H9 (cell line): ENCODE measurements at regions not wholly inside any gene's neighbourhood (a gene's known extent, or its start where the extent isn't known, plus 50 kb on each side); places are given as distances from the start of the nearest gene placed in this dataset.

Experiments used
- DNase-seq: peaks from one replicate; pipeline ENCODE4 v3.0.0-alpha.2; 2017
- H2AFZ ChIP-seq: one replicate; pipeline ENCODE4 v1.6.1; 2013; ENCODE audit warnings: mild to moderate bottlenecking, low read length, control low read depth, moderate library complexity
- H2AK5ac ChIP-seq: 2 replicates; pipeline ENCODE4 v1.6.1; 2013; ENCODE audit warnings: low read length, control low read depth, mixed read lengths; ENCODE audit not compliant: insufficient read length
- H2BK120ac ChIP-seq: one replicate; pipeline ENCODE4 v1.6.1; 2013; ENCODE audit warnings: low read depth, mild to moderate bottlenecking, low read length, control low read depth, inconsistent platforms; ENCODE audit not compliant: poor library complexity, severe bottlenecking
- H2BK12ac ChIP-seq: 2 replicates; pipeline ENCODE4 v1.6.1; 2013; ENCODE audit warnings: low read length, control low read depth, mixed read lengths, low read depth; ENCODE audit not compliant: insufficient read length
- H2BK15ac ChIP-seq: 2 replicates; pipeline ENCODE4 v1.6.1; 2013; ENCODE audit warnings: low read depth, low read length, control low read depth
- H2BK20ac ChIP-seq: one replicate; pipeline ENCODE4 v1.6.1; 2013; ENCODE audit warnings: low read depth, mild to moderate bottlenecking, low read length, control low read depth, inconsistent platforms; ENCODE audit not compliant: poor library complexity, severe bottlenecking
- H2BK5ac ChIP-seq: 2 replicates; pipeline ENCODE4 v1.6.1; 2013; ENCODE audit warnings: low read length, control low read depth, mixed read lengths; ENCODE audit not compliant: insufficient read length
- H3K14ac ChIP-seq: 2 replicates; pipeline ENCODE4 v1.6.1; 2013; ENCODE audit warnings: low read length, control low read depth; ENCODE audit not compliant: insufficient read depth
- H3K18ac ChIP-seq: 2 replicates; pipeline ENCODE4 v1.6.1; 2013; ENCODE audit warnings: low read depth, mild to moderate bottlenecking, mixed read lengths, low read length, control low read depth; ENCODE audit not compliant: insufficient read length
- H3K23ac ChIP-seq: 2 replicates; pipeline ENCODE4 v1.6.1; 2013; ENCODE audit warnings: low read length, control low read depth, mixed read lengths, low read depth; ENCODE audit not compliant: insufficient read length
- H3K23me2 ChIP-seq: 2 replicates; pipeline ENCODE4 v1.6.1; 2013; ENCODE audit warnings: low read depth, mild to moderate bottlenecking, mixed read lengths, low read length, control low read depth; ENCODE audit not compliant: insufficient read length, poor library complexity, severe bottlenecking
- H3K27ac ChIP-seq: 2 replicates; pipeline ENCODE4 v1.5.1; 2013; ENCODE audit warnings: low read length, control low read depth, mixed read lengths, low read depth; ENCODE audit not compliant: insufficient read length
- H3K27me3 ChIP-seq: 2 replicates; pipeline ENCODE4 v1.6.1; 2013; ENCODE audit warnings: low read length, control low read depth, inconsistent platforms; ENCODE audit not compliant: insufficient read depth
- H3K4ac ChIP-seq: 2 replicates; pipeline ENCODE4 v1.6.1; 2013; ENCODE audit warnings: low read depth, mild to moderate bottlenecking, control low read depth, inconsistent platforms, low read length, moderate library complexity
- H3K4me1 ChIP-seq: 2 replicates; pipeline ENCODE4 v1.6.1; 2013; ENCODE audit warnings: low read length, control low read depth, inconsistent platforms; ENCODE audit not compliant: insufficient read depth
- H3K4me2 ChIP-seq: 2 replicates; pipeline ENCODE4 v1.6.1; 2013; ENCODE audit warnings: low read length, control low read depth, mixed read lengths; ENCODE audit not compliant: insufficient read length, insufficient read depth
- H3K56ac ChIP-seq: 2 replicates; pipeline ENCODE4 v1.6.1; 2013; ENCODE audit warnings: low read depth, mild to moderate bottlenecking, mixed read lengths, low read length, control low read depth; ENCODE audit not compliant: insufficient read length
- H3K79me1 ChIP-seq: 2 replicates; pipeline ENCODE4 v1.6.1; 2013; ENCODE audit warnings: low read depth, mild to moderate bottlenecking, moderate library complexity, low read length, control low read depth, inconsistent platforms; ENCODE audit not compliant: insufficient read depth, poor library complexity, severe bottlenecking
- H3K79me2 ChIP-seq: 2 replicates; pipeline ENCODE4 v1.6.1; 2013; ENCODE audit warnings: low read length, control low read depth, inconsistent platforms; ENCODE audit not compliant: insufficient read depth
- H3K9ac ChIP-seq: 2 replicates; pipeline ENCODE4 v1.6.1; 2013; ENCODE audit warnings: low read length, control low read depth, mixed read lengths; ENCODE audit not compliant: insufficient read length; ENCODE audit errors: extremely low read depth
- H3K9me3 ChIP-seq: one replicate; pipeline ENCODE4 v1.6.1; 2013; ENCODE audit warnings: low read depth, low read length, inconsistent platforms; ENCODE audit not compliant: control insufficient read depth
- H3T11ph ChIP-seq: one replicate; pipeline ENCODE4 v1.6.1; 2013; ENCODE audit warnings: mild to moderate bottlenecking, low read length, control low read depth, inconsistent platforms
- H4K20me1 ChIP-seq: one replicate; pipeline ENCODE4 v1.6.1; 2013; ENCODE audit not compliant: control insufficient read depth, insufficient read length, insufficient read depth
- H4K5ac ChIP-seq: 2 replicates; pipeline ENCODE4 v1.6.1; 2013; ENCODE audit warnings: low read depth, mild to moderate bottlenecking, mixed read lengths, low read length, control low read depth; ENCODE audit not compliant: insufficient read length
- H4K8ac ChIP-seq: replicated peaks from 2 replicates; pipeline ENCODE4 v1.6.1; 2013; ENCODE audit warnings: low read length, control low read depth, mixed read lengths, low read depth; ENCODE audit not compliant: insufficient read length
- H4K91ac ChIP-seq: 2 replicates; pipeline ENCODE4 v1.6.1; 2013; ENCODE audit warnings: low read depth, mild to moderate bottlenecking, moderate library complexity, mixed read lengths, low read length, control low read depth; ENCODE audit not compliant: insufficient read length
- H3K27ac Mint-ChIP-seq, 3 experiments: 2 replicates in 2 of 3; 3 replicates in 1 of 3; pipeline ENCODE4 v1.8.0; 2020 to 2021; ENCODE audit warnings: mixed read lengths in 3 of 3, mild to moderate bottlenecking in 1 of 3, moderate library complexity in 1 of 3
- H3K27me3 Mint-ChIP-seq: 2 replicates; pipeline ENCODE4 v1.8.0; 2021; ENCODE audit warnings: low read depth, mild to moderate bottlenecking, moderate library complexity, mixed read lengths
- H3K36me3 Mint-ChIP-seq, 3 experiments: 2 replicates in 2 of 3; 3 replicates in 1 of 3; pipeline ENCODE4 v1.8.0; 2020 to 2021; ENCODE audit warnings: low read depth in 3 of 3, mixed read lengths in 3 of 3; ENCODE audit not compliant: insufficient read depth in 1 of 3
- H3K4me1 Mint-ChIP-seq, 2 experiments: 2 replicates each; pipeline ENCODE4 v1.8.0; 2020; ENCODE audit warnings: mixed read lengths in 2 of 2
- H3K4me3 Mint-ChIP-seq, 2 experiments: 2 replicates in 1 of 2; 3 replicates in 1 of 2; pipeline ENCODE4 v1.8.0; 2020 to 2021; ENCODE audit warnings: mild to moderate bottlenecking in 2 of 2, mixed read lengths in 2 of 2, moderate library complexity in 1 of 2
- H3K9me3 Mint-ChIP-seq, 2 experiments: 2 replicates in 1 of 2; 3 replicates in 1 of 2; pipeline ENCODE4 v1.8.0; 2020; ENCODE audit warnings: mild to moderate bottlenecking in 2 of 2, mixed read lengths in 2 of 2, moderate library complexity in 1 of 2
- CTCF ChIP-seq: fragments of 200-600 bp; sonication (generic); conservative IDR thresholded peaks from 3 replicates; pipeline ENCODE4 v1.8.0; 2021; ENCODE audit warnings: antibody characterized with exemption, mild to moderate bottlenecking
- WGBS: extraction: QIAGEN DNeasy Blood & Tissue Kit; methylation state at CpG from one replicate; pipeline ENCODE4 v1.1.7; 2013; ENCODE audit warnings: missing lambda C conversion rate, low lambda C conversion rate, mixed read lengths; ENCODE audit not compliant: insufficient read length; ENCODE audit errors: extremely low coverage; 5-methylcytosine and 5-hydroxymethylcytosine counted together

GRCh38 chr16:86913886-86914285, 335.5 kb downstream of the FOXL1 start:
- TF ChIP-seq CTCF = no peak
- H3K36me3 Mint-ChIP-seq = no peaks in the 10 kb centered on the region
- Histone ChIP-seq H3K79me1 (no peaks in the 10 kb centered on the region), H3K14ac (no peak overlapping the region), H3K4me1 (no peaks in the 10 kb centered on the region), H3T11ph (no peak overlapping the region), H3K79me2 (no peaks in the 10 kb centered on the region), H3K27me3 (no peaks in the 10 kb centered on the region), H3K4ac (no peak overlapping the region), H3K9ac (no peak overlapping the region), H2BK5ac (no peak overlapping the region), H2BK120ac (no peak overlapping the region), H3K56ac (no peak overlapping the region), H2BK15ac (no peak overlapping the region), H4K91ac (no peak overlapping the region), H3K4me2 (no peak overlapping the region), H2AK5ac (no peak overlapping the region), H2BK12ac (no peak overlapping the region), H4K8ac (no peak overlapping the region), H3K27ac (no peak overlapping the region), H3K23ac (no peak overlapping the region), H3K9me3 (no peaks in the 10 kb centered on the region), H3K18ac (no peak overlapping the region), H4K5ac (no peak overlapping the region), H4K20me1 (no peaks in the 10 kb centered on the region), H2AFZ (no peak overlapping the region), H3K23me2 (no peaks in the 10 kb centered on the region), H2BK20ac (no peak overlapping the region)
- DNase-seq = no peak
- H3K27ac Mint-ChIP-seq = no peak overlapping the region
- H3K4me3 Mint-ChIP-seq = no peak overlapping the region
- H3K27me3 Mint-ChIP-seq = no peaks in the 10 kb centered on the region; the same call in 1 of the 2 replicates
- no CpG with 5 or more reads among the region's 7 CpGs for WGBS
- H3K4me1 Mint-ChIP-seq = no peaks in the 10 kb centered on the region
- H3K9me3 Mint-ChIP-seq = no peaks in the 10 kb centered on the region
